ENCODE measurements at regions not wholly inside any gene's neighbourhood (a gene's known extent, or its start where the extent isn't known, plus 50 kb on each side); places are given as distances from the start of the nearest gene placed in this dataset.

GRCh38 chr13:40476175-40476958, 190.1 kb downstream of the FOXO1 start:
- TF ChIP-seq, protein P1, sequence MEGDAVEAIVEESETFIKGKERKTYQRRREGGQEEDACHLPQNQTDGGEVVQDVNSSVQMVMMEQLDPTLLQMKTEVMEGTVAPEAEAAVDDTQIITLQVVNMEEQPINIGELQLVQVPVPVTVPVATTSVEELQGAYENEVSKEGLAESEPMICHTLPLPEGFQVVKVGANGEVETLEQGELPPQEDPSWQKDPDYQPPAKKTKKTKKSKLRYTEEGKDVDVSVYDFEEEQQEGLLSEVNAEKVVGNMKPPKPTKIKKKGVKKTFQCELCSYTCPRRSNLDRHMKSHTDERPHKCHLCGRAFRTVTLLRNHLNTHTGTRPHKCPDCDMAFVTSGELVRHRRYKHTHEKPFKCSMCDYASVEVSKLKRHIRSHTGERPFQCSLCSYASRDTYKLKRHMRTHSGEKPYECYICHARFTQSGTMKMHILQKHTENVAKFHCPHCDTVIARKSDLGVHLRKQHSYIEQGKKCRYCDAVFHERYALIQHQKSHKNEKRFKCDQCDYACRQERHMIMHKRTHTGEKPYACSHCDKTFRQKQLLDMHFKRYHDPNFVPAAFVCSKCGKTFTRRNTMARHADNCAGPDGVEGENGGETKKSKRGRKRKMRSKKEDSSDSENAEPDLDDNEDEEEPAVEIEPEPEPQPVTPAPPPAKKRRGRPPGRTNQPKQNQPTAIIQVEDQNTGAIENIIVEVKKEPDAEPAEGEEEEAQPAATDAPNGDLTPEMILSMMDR (IDR thresholded peaks at IDR 0.05; ENCODE audit: low read depth, low read length, poor library complexity, severe bottlenecking) = no peak
- no peak for TF ChIP-seq EZH2phosphoT487 (IDR thresholded peaks at IDR 0.05; ENCODE audit: borderline replicate concordance, low read length)
